CD4-positive, CD25-positive, alpha-beta regulatory T cell (primary cell): ENCODE measurements at regions not wholly inside any gene's neighbourhood (a gene's known extent, or its start where the extent isn't known, plus 50 kb on each side); places are given as distances from the start of the nearest gene placed in this dataset.

Experiments used
- ATAC-seq, 2 donors: fragments of 150-1000 bp; cut with Tn5 transposase; one replicate each; pipeline ENCODE4 v1.10.0; 2021; ENCODE audit warnings: low read depth in 2 of 2, moderate number of reproducible peaks in 2 of 2, moderate library complexity in 1 of 2
- DNase-seq, 3 donors: peaks; one replicate each; pipeline versions ENCODE4 v3.0.0 to v3.0.0-alpha.2; 2012 to 2022; ENCODE audit warnings: mixed read lengths in 1 of 3
- H3K27ac ChIP-seq: one replicate; pipeline ENCODE4 v1.7.0; 2013; ENCODE audit warnings: mild to moderate bottlenecking, low read length; ENCODE audit not compliant: insufficient read depth, poor library complexity, severe bottlenecking
- H3K27me3 ChIP-seq: one replicate; pipeline ENCODE4 v1.7.0; 2013; ENCODE audit warnings: low read length; ENCODE audit not compliant: control insufficient read depth, insufficient read depth
- H3K36me3 ChIP-seq: one replicate; pipeline ENCODE4 v1.7.0; 2013; ENCODE audit warnings: mild to moderate bottlenecking, low read length, moderate library complexity; ENCODE audit not compliant: control insufficient read depth, insufficient read depth
- H3K4me1 ChIP-seq: 2 replicates; pipeline ENCODE4 v1.7.0; 2013; ENCODE audit warnings: mild to moderate bottlenecking, low read length; ENCODE audit not compliant: insufficient read depth, control insufficient read depth, poor library complexity, severe bottlenecking
- H3K4me3 ChIP-seq: one replicate; pipeline ENCODE4 v1.7.0; 2013; ENCODE audit warnings: low read depth, mild to moderate bottlenecking, low read length, moderate library complexity
- H3K9me3 ChIP-seq, 2 experiments: 1 replicate in 1 of 2; 2 replicates in 1 of 2; pipeline ENCODE4 v1.7.0; 2013; ENCODE audit warnings: low read length in 2 of 2, mild to moderate bottlenecking in 1 of 2, moderate library complexity in 1 of 2; ENCODE audit not compliant: control insufficient read depth in 2 of 2
- H3K27ac Mint-ChIP-seq, 3 donors: one replicate each; pipeline ENCODE4 v1.8.0; 2020 to 2022; ENCODE audit warnings: mild to moderate bottlenecking in 3 of 3, mixed read lengths in 3 of 3, moderate library complexity in 2 of 3
- H3K27me3 Mint-ChIP-seq: one replicate; pipeline ENCODE4 v1.8.0; 2022; ENCODE audit warnings: mild to moderate bottlenecking, mixed read lengths
- H3K36me3 Mint-ChIP-seq: one replicate; pipeline ENCODE4 v1.8.0; 2020; ENCODE audit warnings: mixed read lengths
- H3K4me1 Mint-ChIP-seq, 4 donors: one replicate each; pipeline ENCODE4 v1.8.0; 2020 to 2022; ENCODE audit warnings: mixed read lengths in 4 of 4, mild to moderate bottlenecking in 1 of 4
- H3K4me3 Mint-ChIP-seq, 4 donors: one replicate each; pipeline ENCODE4 v1.8.0; 2020 to 2022; ENCODE audit warnings: mild to moderate bottlenecking in 4 of 4, mixed read lengths in 4 of 4, moderate library complexity in 3 of 4
- H3K9me3 Mint-ChIP-seq, 7 donors: one replicate each; pipeline ENCODE4 v1.8.0; 2020 to 2022; ENCODE audit warnings: mixed read lengths in 7 of 7, mild to moderate bottlenecking in 3 of 7, moderate library complexity in 2 of 7

DNA sequence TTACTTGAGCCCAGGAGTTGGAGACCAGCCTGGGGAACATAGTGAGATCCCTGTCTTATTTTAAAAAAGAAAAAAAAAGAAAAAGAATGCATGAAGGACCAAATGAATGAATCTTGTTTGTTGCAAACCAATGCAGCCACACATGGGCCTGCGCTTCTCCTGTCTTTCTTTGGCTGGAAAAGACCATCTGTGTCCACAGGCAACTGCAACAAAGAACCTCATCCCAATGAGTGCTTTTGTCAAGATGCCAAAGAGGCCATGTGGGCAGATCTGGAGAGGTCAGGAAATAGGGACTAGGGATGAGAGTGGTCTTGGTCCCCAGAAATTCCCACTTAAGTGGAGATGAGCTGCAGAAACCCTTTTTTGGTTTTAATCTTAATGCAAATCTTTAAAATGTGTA lies 49.8 kb upstream of the DUSP5 start:
- Histone ChIP-seq H3K27ac (no peak overlapping the region), H3K4me3 (no peak overlapping the region), H3K36me3 (no peaks in the 10 kb centered on the region), H3K4me1 (no peaks in the 10 kb centered on the region), H3K27me3 (no peaks in the 10 kb centered on the region), H3K9me3 (no peaks in the 10 kb centered on the region)
- Mint-ChIP-seq H3K9me3 (peaks cover 0 to 4% (median 0%) of the 10 kb centered on the region in 7 donors), H3K36me3 (no peaks in the 10 kb centered on the region), H3K27me3 (peaks cover 20% of the 10 kb centered on the region), H3K4me1 (peaks cover 0 to under 1% (median 0%) of the 10 kb centered on the region in 4 donors), H3K4me3 (no peak overlapping the region), H3K27ac (no peak overlapping the region)
- no peak for DNase-seq
- ATAC-seq: no peak
